ENCODE measurements at regions not wholly inside any gene's neighbourhood (a gene's known extent, or its start where the extent isn't known, plus 50 kb on each side); places are given as distances from the start of the nearest gene placed in this dataset.

GRCh38 chr5:175808711-175809110, 62.7 kb upstream of the CPLX2 start:
- DNase-seq = no peak

GRCh38 chr5:175809531-175810121, 61.8 kb upstream of the CPLX2 start:
- peak; percentile 26 for DNase-seq

- DNase-seq = no peak
Measured at GRCh38 chr5:175810457-175810856, 60.9 kb upstream of the CPLX2 start.

- no peak for DNase-seq
Measured at GRCh38 chr5:175811589-175811988, 59.8 kb upstream of the CPLX2 start.

GRCh38 chr5:175813943-175814630, 57.3 kb upstream of the CPLX2 start:
- DNase-seq = no peak

GRCh38 chr5:175814691-175815090, 56.7 kb upstream of the CPLX2 start:
- peak; percentile 14 for DNase-seq

GRCh38 chr5:175815126-175815913, 56.1 kb upstream of the CPLX2 start:
- no peak for DNase-seq

GRCh38 chr5:175816348-175816747, 55.0 kb upstream of the CPLX2 start:
- no peak for DNase-seq

- no peak for DNase-seq
Measured at GRCh38 chr5:175819090-175819425, 52.3 kb upstream of the CPLX2 start.

- DNase-seq = no peak
Measured at GRCh38 chr5:175820230-175820629, 51.1 kb upstream of the CPLX2 start.
